LoVo (cell line): ENCODE measurements at regions not wholly inside any gene's neighbourhood (a gene's known extent, or its start where the extent isn't known, plus 50 kb on each side); places are given as distances from the start of the nearest gene placed in this dataset.

Experiments used
- DNase-seq: peaks from one replicate; pipeline ENCODE4 v3.0.0-alpha.2; 2016; ENCODE audit warnings: low spot score

DNA sequence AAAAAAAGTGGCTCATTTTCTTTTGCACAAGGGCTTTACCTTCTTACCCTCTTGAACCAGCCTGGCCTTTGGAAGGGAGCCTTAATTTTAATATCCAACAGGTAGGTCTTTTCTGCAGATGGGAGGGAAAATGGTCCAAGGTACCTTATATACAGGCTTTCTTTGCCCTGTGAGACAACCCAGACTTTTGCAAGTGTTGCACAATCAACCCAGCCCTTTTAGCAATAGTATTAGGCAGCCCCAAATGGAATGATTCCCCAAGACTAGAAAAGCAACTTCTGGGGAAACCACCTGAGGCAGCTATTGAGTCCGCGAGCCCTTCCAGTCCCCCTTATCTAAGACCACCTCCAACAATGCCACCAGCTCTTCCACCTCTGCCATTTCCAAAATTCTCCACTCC, 1138.3 kb downstream of the XPNPEP1 start:
- DNase-seq = no peak

DNA sequence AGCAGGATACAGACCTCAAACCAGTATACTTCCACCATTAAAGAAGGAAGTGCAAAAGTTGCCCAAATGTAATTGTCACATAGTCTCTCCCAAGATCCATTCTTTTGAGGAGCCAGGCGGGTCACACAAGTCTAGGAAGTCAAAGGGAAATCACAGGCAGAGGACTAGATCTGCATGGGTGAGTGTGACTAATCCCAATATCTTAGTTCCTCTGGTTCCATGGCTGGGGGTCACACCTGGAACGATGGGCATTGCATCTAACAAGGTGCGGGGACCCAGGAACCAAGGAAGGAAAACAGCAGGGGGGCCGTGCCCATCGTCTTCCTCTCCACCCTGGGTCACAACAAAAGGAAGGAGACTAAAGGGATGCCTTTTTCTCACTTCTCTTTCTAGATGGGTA, 1138.8 kb downstream of the XPNPEP1 start:
- DNase-seq = no peak

DNA sequence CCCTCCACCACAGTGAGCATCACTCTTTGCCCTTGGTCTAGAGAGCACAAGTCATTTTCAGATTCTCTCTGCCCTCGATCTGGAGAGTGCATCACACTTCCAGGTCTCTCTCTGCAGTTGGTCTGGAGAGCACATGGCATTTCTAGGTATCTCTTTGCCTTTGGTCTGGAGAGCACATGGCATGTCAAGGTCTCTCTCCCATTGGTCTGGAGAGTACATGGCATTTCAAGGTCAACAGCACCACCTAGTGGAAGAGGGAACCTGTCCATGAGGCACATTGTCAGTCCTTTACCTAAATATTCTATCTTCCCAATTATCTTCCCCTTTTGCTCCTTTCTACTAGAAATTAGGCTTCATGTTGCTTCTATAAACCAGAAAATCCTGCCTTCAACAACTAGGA, 1139.4 kb downstream of the XPNPEP1 start:
- DNase-seq = peak; percentile 9

DNA sequence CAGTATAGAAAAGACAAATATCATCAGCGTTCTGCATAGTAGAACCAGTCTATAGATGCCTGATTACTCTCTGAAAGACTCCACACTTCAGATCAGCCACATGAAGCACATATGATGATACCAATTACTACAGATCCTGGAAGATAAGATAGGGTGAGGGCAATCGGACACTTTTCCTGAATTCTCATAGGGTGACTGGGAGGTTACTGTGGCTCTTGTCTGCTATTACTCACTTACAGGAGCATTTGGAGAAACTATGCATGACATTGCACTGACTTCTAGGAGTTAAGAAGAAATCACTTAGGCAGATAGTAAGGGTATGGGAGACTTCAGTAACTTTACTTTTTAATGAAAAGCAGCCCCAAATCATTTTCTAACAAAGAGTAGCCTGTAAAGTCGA, 1140.9 kb downstream of the XPNPEP1 start:
- DNase-seq = no peak

DNA sequence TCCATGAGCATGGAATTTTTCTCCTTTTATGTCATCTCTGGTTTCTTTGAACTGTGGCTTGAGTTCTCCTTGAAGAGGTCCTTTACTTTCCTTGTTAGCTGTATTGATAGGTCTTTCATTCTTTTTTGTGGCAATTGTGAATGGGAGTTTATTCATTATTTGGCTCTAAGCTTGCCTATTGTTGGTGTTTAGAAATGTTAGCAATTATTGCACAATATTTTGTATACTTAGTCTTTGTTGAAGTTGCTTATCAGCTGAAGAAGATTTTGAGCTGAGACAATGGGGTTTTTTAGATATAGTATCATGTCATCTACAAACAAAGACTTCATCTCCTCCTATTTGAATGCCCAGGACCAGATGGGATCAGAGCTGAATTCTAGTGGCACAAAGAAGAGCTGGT, 1143.8 kb downstream of the XPNPEP1 start:
- no peak for DNase-seq

DNA sequence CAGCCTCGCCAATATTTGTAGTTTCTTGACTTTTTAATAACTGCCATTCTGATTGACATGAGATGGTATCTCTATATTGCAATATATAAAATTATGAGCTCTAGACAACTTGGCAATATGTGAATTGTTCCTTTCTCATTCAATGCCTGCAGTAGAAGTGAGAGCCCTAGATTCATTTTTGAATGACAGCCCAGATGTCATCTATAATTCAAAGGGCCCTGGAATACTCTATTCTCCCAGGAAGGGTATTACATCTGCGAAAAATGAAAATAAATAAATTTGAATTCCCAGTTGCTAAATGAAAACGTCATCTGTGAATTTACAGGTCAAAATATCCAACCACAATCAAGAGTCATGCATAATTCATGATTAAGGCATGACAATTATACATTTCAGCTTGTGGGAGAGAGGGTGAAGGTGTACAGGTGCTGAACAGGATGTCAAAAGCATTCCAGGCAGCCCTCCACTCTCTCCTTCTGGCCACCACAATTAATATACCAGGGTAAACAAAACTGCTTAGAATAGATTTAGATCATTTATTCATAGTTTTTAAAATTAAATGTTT, 1147.3 kb downstream of the XPNPEP1 start:
- no peak for DNase-seq

DNA sequence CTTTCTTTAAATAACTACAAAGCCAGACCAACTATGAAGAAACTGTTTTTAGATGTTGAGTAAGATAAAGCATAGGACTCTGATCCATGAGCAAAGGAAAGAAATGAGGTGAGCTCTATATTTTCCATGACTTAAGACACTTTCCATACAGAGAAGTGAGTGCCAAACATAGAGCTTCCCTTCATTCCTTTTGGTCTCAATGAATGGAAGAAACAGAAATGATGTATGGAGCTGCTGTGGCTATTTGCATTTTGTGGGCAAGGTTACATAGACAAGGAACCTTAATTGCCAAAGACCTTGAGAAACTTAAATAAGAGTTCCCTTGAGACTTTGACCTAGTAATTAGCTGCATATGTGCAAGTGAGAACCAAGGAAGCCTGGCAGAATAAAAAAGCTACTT, 1152.2 kb downstream of the XPNPEP1 start:
- no peak for DNase-seq

DNA sequence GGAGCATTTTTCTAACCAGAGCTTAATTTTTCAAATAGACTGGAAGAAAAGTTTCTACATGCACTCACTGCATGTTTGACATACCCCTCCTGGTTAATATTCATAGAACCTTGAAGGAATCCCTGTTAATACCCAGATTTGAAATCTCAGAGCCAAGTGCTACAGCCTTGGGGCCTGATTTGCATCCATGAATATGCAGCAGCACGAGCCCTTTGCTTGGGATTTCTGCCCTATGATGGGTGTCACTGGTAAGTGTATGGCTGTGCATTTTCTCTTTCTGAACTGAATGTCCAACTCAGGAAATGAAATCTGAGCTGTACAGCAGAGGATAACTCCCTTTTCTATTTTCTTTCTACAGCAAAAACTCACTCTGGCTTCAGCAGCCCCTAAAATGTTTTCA, 1157.5 kb downstream of the XPNPEP1 start:
- DNase-seq = no peak

DNA sequence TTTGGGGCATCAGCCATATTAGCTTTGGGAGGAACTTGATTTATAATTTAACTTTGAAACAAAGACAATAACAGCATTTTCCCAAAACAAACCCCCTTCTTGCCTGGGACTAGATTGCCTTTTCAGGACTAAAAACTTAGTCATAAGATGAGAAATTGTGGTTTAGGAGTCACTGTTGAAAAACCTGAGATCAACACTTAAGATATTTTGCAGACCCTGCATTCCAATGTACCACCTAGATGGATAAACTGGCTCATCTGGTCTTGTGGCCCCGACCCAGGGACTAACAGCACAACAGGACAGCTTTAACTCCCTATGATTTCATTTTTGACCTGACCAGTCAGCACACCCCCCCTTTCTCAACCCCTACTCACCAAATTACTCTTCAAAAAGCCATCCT, 1165.4 kb downstream of the XPNPEP1 start:
- DNase-seq = no peak

DNA sequence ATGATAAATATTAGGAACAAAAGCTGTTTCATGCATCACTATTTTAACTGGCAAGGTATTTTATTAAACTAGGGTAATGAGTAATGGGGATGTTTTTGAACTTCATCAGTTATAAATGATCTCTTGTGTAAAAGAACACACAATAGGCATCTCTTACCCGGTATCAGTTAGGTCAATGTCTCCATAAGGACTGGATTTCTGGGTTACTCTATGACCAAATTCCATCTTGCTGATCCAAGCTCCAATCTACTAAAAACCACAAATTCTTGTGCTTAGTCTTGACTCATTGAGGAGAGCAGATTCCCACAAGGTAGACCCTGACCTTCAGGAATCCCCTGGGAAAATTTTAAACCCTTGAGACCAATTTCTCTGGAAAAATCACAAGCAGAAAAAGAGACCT, 1167.7 kb downstream of the XPNPEP1 start:
- no peak for DNase-seq

DNA sequence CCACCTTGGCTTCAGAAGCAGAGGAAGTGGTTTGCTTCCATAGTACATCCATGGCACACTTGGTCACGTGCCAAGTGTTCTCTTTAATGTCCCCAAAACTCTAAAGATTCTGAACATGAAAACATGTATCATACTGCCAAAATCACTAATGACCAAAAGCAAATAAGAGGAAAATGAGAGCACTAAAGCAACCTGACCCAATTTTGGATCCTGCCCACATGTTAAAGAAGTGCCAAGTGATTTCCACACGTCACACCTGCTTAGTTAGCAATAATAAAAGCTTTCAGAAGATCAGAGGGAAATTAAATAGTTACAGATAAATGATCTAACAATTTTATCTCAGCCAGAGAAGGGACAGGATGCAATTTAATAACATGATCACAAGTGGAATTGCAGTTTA, 1170.0 kb downstream of the XPNPEP1 start:
- no peak for DNase-seq

DNA sequence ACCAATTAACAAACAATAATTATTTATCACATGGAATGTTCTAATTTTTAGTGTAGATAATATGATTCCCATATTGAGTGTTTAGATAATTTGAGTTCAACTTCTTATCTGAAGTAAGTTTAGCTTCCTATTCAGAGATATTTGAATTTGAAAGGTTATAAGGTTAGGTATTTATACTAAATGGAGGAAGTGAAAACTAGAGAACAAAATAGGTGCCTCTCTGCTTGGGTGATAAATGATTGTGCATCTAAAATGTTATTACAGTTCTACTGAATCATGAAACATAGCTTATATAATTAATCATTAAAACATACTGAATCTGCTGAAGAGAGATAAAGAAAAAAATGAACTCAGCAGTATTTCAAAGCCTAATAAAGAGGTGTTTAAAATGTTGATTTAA, 1174.3 kb downstream of the XPNPEP1 start:
- no peak for DNase-seq

DNA sequence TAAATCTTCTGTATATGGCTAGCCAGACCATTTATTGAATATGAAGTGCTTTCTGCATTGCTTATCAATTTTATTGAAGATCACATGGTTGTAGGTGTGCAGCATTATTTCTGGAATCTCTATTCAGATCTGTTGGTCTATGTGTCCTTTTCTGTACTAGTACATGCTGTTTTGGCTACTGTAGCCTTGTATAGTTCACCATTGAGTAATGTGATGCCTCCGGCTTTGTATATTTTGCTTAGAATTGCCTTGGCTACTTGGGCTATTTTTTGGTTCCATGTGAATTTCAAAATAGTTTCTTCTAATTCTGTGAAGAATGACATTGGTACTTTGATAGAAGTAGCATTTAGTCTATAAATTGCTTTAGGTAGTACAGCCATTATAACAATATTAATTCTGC, 1187.2 kb downstream of the XPNPEP1 start:
- no peak for DNase-seq

DNA sequence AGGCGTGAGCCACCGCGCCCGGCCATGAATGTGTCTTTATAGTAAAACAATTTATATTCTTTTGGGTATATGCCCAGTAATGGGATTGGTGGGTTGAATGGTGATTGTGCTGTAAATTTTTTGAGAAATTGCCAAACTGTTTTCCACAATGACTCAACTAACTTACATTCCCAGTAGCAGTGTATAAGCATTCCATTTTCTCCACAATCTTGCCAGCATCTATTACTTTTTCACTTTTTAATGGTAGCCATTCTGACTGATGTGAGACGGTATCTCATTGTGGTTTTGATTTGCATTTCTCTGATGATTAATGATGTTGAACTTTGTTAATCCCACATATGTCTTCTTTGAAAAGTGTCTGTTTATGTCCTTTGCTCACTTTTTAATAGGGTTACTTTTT, 1187.9 kb downstream of the XPNPEP1 start:
- no peak for DNase-seq

DNA sequence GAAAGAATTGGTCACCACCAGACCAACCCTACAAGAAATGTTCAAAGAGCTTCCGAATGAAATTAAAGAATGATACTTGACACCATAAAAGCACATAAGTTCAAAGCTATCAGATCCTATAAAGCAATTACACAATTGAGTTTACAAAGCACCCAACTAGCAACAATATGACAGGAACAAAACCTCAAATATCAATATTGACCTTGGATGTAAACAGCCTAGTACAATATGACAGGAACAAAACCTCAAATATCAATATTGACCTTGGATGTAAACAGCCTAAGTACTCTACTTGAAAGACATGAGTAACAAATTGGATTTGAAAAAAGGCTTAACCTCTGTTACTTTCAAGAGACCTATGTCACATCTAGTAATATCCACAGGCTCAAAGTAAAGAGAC, 1201.4 kb downstream of the XPNPEP1 start:
- DNase-seq = no peak

DNA sequence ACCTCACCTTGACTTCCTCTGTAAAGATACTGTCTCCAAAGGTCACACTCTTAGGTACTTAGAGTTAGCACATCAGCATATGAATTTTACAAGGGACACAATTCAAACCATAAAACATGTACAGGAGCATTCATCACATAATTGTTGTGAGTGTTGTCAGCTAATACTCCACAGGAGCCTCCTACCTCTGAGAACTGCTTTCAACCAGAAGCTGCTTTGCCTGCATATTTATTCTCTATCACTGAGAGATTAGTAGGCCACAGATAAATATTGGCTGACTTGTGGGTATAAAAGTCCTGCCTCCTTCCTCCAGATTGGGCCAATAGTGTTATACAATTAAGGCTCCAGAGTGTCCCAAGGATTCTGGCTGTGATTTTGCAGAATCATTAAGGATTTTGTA, 1207.0 kb downstream of the XPNPEP1 start:
- DNase-seq = no peak

DNA sequence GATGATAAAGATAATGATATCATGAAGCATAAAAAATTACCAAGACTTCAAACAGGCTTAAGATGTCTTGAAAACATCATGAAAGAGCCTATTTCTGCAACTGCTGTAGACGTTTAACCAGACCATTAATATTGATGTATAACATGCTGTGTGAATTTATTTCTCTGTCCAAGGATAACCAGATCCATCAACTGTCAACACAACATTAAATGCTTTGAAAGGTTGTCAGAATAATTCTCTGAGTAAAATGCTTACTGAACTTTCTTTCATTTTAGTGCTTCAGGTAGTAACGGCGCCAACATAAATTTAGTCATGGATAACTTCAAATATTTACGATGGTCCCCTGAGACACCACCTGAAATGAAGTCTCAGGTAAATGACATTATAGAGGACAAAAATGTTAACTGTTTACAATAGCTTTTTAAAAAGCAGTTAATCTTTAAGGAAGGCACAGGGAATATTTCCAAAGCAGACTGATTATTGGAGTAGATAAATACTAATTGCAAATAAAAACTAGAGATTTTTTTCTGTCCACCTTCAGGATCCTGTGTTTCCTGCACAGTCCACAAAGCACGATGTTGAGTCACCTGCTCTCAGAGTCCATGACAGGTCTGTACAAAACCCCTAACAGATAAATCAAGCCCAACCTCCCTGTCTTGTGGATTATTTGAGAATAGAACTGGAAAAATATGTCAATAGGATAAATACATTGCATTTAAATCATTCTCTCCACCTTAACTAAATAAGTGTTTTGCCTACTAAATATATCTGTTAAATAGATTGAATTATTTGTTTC, 1213.2 kb downstream of the XPNPEP1 start:
- DNase-seq = no peak

DNA sequence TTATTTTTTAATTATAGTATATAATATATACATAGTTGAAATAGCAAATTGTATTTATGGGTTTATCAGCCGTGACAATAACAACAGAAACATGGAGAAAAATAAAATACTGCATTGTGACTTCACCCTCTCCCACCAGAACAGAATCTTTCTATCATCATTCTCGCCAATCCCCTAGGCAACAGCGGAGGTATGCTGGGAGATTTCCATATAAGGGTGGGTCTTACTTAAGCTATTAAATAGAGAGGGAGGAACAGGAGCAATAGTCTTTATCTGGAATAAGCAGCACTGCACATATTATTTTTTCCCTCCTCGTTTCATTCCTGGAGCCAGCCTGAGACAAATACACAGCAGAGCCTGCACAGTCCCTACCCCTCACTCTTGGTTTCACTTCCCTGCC, 1214.9 kb downstream of the XPNPEP1 start:
- no peak for DNase-seq

DNA sequence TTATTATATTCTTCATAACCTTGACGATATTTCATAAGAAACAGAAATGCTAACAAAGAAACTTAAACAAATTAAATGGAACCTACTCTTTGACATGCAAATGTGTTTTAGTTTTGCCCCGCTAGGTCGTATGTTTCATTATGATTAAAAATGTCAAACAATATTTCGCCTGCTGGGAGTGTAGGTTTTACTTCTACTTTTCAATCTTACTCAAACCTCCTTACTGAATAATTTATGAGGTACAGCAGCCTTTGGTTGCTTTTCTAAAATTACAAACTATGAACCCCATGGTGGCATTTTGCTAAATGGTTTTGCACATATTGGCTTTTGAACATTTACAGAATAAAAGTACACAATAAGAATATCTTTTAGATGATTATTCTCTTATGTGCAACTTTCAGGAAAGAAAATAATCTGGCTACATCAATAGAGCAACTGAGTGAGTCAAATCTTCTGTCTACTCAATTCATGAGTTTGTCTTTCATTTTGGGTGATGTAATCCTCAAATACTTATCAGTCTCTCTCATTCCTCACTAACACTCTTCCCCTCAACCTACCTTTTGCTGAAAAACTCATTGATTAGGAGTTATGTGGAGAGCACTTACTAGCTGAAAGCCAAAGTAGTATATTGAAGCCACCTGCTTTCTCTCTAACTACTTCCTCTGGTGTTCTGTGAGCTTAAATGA, 1226.4 kb downstream of the XPNPEP1 start:
- no peak for DNase-seq

DNA sequence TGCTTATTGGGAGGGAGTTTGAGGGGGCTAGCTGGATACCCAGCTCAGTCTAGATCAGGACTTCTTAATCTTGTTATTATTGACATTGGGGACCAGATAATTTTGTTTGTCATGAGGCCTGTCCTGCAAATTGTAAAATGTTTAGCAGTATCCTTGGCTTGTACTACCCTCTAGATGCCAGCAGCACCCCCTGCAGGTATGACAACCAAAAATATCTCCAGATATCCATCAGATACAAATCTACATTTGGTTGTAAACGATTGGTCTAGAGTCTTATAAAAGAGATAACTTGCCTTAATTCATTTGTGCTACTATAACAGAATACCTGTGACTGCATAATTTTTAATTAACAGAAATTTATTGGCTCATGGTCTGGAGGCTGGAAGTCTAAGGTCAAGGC, 1232.2 kb downstream of the XPNPEP1 start:
- no peak for DNase-seq

DNA sequence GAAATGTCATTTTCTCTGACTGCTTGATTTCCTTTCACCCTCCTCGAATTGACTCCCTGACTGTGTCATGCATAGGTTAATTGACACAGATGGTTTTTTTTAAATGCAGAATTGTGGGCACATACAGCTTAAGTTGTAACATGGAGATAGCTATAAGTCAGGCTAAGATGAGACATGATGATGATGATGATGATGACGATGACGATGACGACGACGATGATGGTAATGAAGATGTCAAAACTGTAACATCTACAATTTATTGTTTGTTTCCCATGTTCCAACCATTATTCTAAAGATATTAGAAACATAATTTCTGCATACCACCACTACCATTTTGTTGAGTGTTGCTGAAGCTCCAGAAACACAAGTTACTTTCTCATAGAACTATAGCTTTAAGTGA, 1232.8 kb downstream of the XPNPEP1 start:
- no peak for DNase-seq

DNA sequence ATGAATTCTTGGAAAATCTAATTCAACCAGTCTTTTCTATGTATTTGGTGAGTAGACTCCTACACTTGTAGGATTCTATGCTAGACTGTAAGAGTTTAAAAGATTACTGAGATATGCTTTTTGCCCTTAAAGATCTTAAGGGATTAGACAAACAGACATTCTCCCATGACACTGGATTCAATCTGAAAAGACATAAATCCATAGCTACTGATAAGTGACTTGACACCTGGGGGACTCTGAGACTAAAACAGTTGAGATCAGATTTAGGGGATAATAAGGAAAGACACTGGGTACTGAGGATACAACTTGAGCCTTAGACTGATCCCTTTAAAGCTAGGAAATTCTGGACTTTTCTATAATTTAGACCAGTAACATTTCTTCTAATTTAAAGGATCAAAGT, 1233.4 kb downstream of the XPNPEP1 start:
- no peak for DNase-seq

DNA sequence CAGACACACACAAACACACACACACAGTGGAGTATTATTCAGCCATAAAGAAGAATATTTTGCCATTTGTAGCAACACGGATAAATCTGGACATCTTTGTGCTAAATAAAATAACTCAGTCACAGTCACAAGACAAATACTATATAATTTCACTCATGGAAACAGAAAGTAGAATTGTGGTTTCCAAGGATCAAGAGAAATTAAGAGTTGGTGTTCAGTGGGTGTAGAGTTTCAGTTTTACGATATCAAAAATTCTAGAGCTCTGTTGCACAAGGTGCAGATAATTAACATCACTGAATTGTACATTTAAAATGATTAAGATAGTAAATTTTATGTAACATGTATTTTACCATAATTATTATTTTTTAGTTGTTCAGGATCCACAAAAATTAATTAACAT, 1235.0 kb downstream of the XPNPEP1 start:
- DNase-seq = no peak
